SK-N-SH (cell line): ENCODE measurements at regions not wholly inside any gene's neighbourhood (a gene's known extent, or its start where the extent isn't known, plus 50 kb on each side); places are given as distances from the start of the nearest gene placed in this dataset.

ENCODE experiments used
- CTCF ChIA-PET: fragments of 300-600, 350-600 bp; formaldehyde crosslinking; extraction: SDS; loops from one replicate; lab custom pipeline; 2021; lab: Yijun Ruan, JAX
- POLR2A ChIA-PET: fragments of 350-600 bp; sonication (Branson Sonifier 250); formaldehyde crosslinking; extraction: SDS; loops from one replicate; lab custom pipeline; 2020; ENCODE audit warnings: antibody characterized with exemption, inconsistent platforms; lab: Yijun Ruan, JAX
- DNase-seq: peaks from one replicate; pipeline ENCODE4 v3.0.0; 2012
- H2AFZ ChIP-seq: fragments of 200-600 bp; sonication (generic); 2 replicates; pipeline ENCODE4 v1.8.1; 2016; ENCODE audit warnings: antibody characterized with exemption, mild to moderate bottlenecking, low read depth
- H3F3A ChIP-seq: fragments of 200-600 bp; sonication (generic); replicated peaks from 2 replicates; pipeline ENCODE3; 2016; ENCODE audit warnings: antibody characterized with exemption, mild to moderate bottlenecking; ENCODE audit not compliant: insufficient read depth
- H3K27ac ChIP-seq, 2 experiments: fragments of 200-500 bp in 1 of 2; fragments of 200-600 bp in 1 of 2; sonication (Bioruptor generic) in 1 of 2; sonication (generic), shearing (Covaris generic) in 1 of 2; 2 replicates each; pipeline versions ENCODE4 v1.5.1 to v1.6.1; 2014 to 2016; ENCODE audit warnings: low read depth in 2 of 2, inconsistent platforms in 1 of 2, low read length in 1 of 2, mild to moderate bottlenecking in 1 of 2, mixed read lengths in 1 of 2
- H3K27me3 ChIP-seq: fragments of 200-600 bp; sonication (generic), shearing (Covaris generic); 2 replicates; pipeline ENCODE4 v1.6.1; 2016; ENCODE audit warnings: mixed run types; ENCODE audit not compliant: insufficient read depth
- H3K36me3 ChIP-seq, 2 experiments: fragments of 200-500 bp in 1 of 2; fragments of 200-600 bp in 1 of 2; sonication (Bioruptor generic) in 1 of 2; sonication (generic) in 1 of 2; replicated peaks in 1 of 2; 2 replicates each; pipeline versions ENCODE3 to v1.5.1; 2014 to 2016; ENCODE audit warnings: low read length in 1 of 2, mild to moderate bottlenecking in 1 of 2; ENCODE audit not compliant: insufficient read depth in 2 of 2, control insufficient read depth in 1 of 2
- H3K4me1 ChIP-seq, 2 experiments: fragments of 200-500 bp in 1 of 2; fragments of 200-600 bp in 1 of 2; sonication (Bioruptor generic) in 1 of 2; sonication (generic), shearing (Covaris generic) in 1 of 2; 2 replicates each; pipeline versions ENCODE4 v1.5.1 to v1.6.1; 2014 to 2016; ENCODE audit warnings: low read depth in 1 of 2, low read length in 1 of 2, mixed run types in 1 of 2; ENCODE audit not compliant: insufficient read depth in 2 of 2, control insufficient read depth in 1 of 2
- H3K4me2 ChIP-seq: fragments of 200-600 bp; sonication (generic), shearing (Covaris generic); 2 replicates; pipeline ENCODE4 v1.6.1; 2017; ENCODE audit warnings: mixed run types
- H3K4me3 ChIP-seq, 2 experiments: fragments of 200-500 bp in 1 of 2; fragments of 200-600 bp in 1 of 2; sonication (Bioruptor generic) in 1 of 2; sonication (generic), shearing (Covaris generic) in 1 of 2; 2 replicates each; pipeline versions ENCODE4 v1.5.1 to v1.8.1; 2014 to 2016; ENCODE audit warnings: low read depth in 2 of 2, inconsistent platforms in 1 of 2, low read length in 1 of 2, mild to moderate bottlenecking in 1 of 2, mixed read lengths in 1 of 2, moderate library complexity in 1 of 2
- H3K79me2 ChIP-seq: fragments of 200-600 bp; sonication (generic); 2 replicates; pipeline ENCODE4 v1.8.1; 2017; ENCODE audit warnings: mild to moderate bottlenecking; ENCODE audit not compliant: insufficient read depth
- H3K9ac ChIP-seq: fragments of 200-600 bp; sonication (generic); 2 replicates; pipeline ENCODE4 v1.6.1; 2017; ENCODE audit warnings: mixed run types
- H3K9me2 ChIP-seq: fragments of 200-600 bp; sonication (generic); 2 replicates; pipeline ENCODE4 v1.6.1; 2017; ENCODE audit warnings: mixed run types
- H3K9me3 ChIP-seq: fragments of 200-600 bp; sonication (generic); 2 replicates; pipeline ENCODE4 v1.6.1; 2017; ENCODE audit warnings: mixed run types, mild to moderate bottlenecking, moderate library complexity
- H4K20me1 ChIP-seq: fragments of 200-600 bp; sonication (generic); 2 replicates; pipeline ENCODE4 v1.6.1; 2017; ENCODE audit warnings: mild to moderate bottlenecking, mixed run types; ENCODE audit not compliant: insufficient read depth
- EP300 ChIP-seq, 2 experiments: IDR thresholded peaks; 2 replicates each; pipeline versions ENCODE4 v1.4.0 to v1.6.1; 2012; ENCODE audit warnings: borderline replicate concordance in 1 of 2, low read depth in 1 of 2, low read length in 1 of 2
- FOSL2 ChIP-seq: IDR thresholded peaks from 2 replicates; pipeline ENCODE4 v1.4.0; 2012; ENCODE audit warnings: low read depth, mild to moderate bottlenecking, moderate library complexity, borderline replicate concordance
- FOXJ3 ChIP-seq: sonication (generic); formaldehyde crosslinking; IDR thresholded peaks from 2 replicates; pipeline ENCODE4 v1.5.1; 2020; ENCODE audit warnings: mild to moderate bottlenecking, missing genetic modification reagents
- FOXM1 ChIP-seq: IDR thresholded peaks from 2 replicates; pipeline ENCODE4 v1.4.0; 2012; ENCODE audit warnings: low read depth, mild to moderate bottlenecking
- GABPA ChIP-seq: IDR thresholded peaks from 2 replicates; pipeline ENCODE4 v1.4.0; 2012; ENCODE audit warnings: low read depth, mild to moderate bottlenecking
- NFIC ChIP-seq: IDR thresholded peaks from 2 replicates; pipeline ENCODE4 v1.4.0; 2012; ENCODE audit warnings: borderline replicate concordance
- RAD21 ChIP-seq: IDR thresholded peaks from 2 replicates; pipeline ENCODE4 v1.6.1; 2012; ENCODE audit warnings: mild to moderate bottlenecking, low read length
- RCOR1 ChIP-seq: fragments of 150-350 bp; IDR thresholded peaks from 2 replicates; pipeline ENCODE4 v1.6.1; 2017; ENCODE audit warnings: antibody characterized with exemption, low read length
- RXRA ChIP-seq: IDR thresholded peaks from 2 replicates; pipeline ENCODE4 v1.4.0; 2012; ENCODE audit warnings: low read depth, mild to moderate bottlenecking, borderline replicate concordance
- TAF1 ChIP-seq: IDR thresholded peaks from 2 replicates; pipeline ENCODE4 v1.6.1; 2012; ENCODE audit warnings: low read depth, mild to moderate bottlenecking, low read length, moderate library complexity, borderline replicate concordance
- TEAD4 ChIP-seq: IDR thresholded peaks from 2 replicates; pipeline ENCODE4 v1.4.0; 2012; ENCODE audit warnings: mild to moderate bottlenecking, borderline replicate concordance; ENCODE audit not compliant: insufficient read depth
- USF2 ChIP-seq: fragments of 150-350 bp; IDR thresholded peaks from 2 replicates; pipeline ENCODE4 v1.6.1; 2017; ENCODE audit warnings: antibody characterized with exemption, low read length, low read depth, borderline replicate concordance
- YY1 ChIP-seq: IDR thresholded peaks from 2 replicates; pipeline ENCODE4 v1.4.0; 2012; ENCODE audit warnings: low read depth, mild to moderate bottlenecking
- WGBS: methylation state at CpG from one replicate; pipeline ENCODE4 v1.1.6; 2017; ENCODE audit warnings: low lambda C conversion rate; 5-methylcytosine and 5-hydroxymethylcytosine counted together
- TF ChIP-seq, protein P1 (sequence below): fragments of 200-600 bp; sonication (generic); IDR thresholded peaks from 2 replicates; pipeline ENCODE4 v1.6.1; 2017; ENCODE audit warnings: antibody characterized with exemption, mild to moderate bottlenecking, moderate library complexity
- TF ChIP-seq, protein P2 (sequence below): IDR thresholded peaks from 2 replicates; pipeline ENCODE4 v1.4.0; 2012; ENCODE audit warnings: low read depth

GRCh38 chr3:96700322-96701315 is 113.8 kb upstream of the EPHA6 start:
- H4K20me1 ChIP-seq: no peaks in the 10 kb centered on the region
- DNase-seq: no peak
- H3K9ac ChIP-seq: no peak overlapping the region
- no peak overlapping the region for H3K27ac ChIP-seq
- H3K79me2 ChIP-seq: no peaks in the 10 kb centered on the region
- H3K4me2 ChIP-seq: no peak overlapping the region
- no peaks in the 10 kb centered on the region for H3K4me1 ChIP-seq
- H3K9me2 ChIP-seq: no peaks in the 10 kb centered on the region
- no peak overlapping the region for H2AFZ ChIP-seq
- TF ChIP-seq, protein P1, sequence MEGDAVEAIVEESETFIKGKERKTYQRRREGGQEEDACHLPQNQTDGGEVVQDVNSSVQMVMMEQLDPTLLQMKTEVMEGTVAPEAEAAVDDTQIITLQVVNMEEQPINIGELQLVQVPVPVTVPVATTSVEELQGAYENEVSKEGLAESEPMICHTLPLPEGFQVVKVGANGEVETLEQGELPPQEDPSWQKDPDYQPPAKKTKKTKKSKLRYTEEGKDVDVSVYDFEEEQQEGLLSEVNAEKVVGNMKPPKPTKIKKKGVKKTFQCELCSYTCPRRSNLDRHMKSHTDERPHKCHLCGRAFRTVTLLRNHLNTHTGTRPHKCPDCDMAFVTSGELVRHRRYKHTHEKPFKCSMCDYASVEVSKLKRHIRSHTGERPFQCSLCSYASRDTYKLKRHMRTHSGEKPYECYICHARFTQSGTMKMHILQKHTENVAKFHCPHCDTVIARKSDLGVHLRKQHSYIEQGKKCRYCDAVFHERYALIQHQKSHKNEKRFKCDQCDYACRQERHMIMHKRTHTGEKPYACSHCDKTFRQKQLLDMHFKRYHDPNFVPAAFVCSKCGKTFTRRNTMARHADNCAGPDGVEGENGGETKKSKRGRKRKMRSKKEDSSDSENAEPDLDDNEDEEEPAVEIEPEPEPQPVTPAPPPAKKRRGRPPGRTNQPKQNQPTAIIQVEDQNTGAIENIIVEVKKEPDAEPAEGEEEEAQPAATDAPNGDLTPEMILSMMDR: peak; percentile 31
- TF ChIP-seq RAD21: 0 out of 2 replicates have a peak, but pooled peaks have one; percentile 12
- no peak for TF ChIP-seq FOXJ3 (CRISPR knock-in tag)
- CTCF ChIA-PET: interaction anchor here (0.6 to 1.0 kb wide), 2 partner anchors 12 to 1144 kb away, joined by 3 read pairs; no protein-coding TSS in a partner anchor
- H3F3A ChIP-seq: no peaks in the 10 kb centered on the region
- H3K9me3 ChIP-seq: no peaks in the 10 kb centered on the region
- POLR2A ChIA-PET: no interaction called here
- WGBS: 1% methylated on average over 5 of the region's 5 CpGs
- no peaks in the 10 kb centered on the region for H3K36me3 ChIP-seq
- H3K4me3 ChIP-seq: no peak overlapping the region
- H3K27me3 ChIP-seq: no peaks in the 10 kb centered on the region; the same call in 1 of the 2 replicates

DNA sequence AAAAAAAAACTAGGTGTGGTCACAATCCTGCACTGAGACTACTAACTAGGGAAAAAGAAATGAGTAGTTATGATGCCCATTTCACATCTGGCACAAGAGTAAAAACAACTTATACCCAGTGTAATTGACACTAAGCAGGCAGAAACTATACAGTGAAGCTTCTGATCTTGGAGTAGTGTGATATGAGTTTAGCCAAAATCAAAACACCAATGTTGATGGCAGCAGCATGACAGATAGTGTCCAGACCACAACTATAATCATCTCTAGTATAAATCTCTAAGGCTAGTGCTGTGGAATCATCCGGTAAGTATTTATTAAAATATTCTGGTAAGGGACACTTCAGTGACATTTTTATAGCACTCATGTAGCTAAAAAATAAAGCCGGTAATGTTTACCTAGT is 108.5 kb upstream of the EPHA6 start:
- 10% methylated on average over 2 of the region's 2 CpGs for WGBS

More for the DNA sequence above, 108.5 kb upstream of the EPHA6 start:
- no peak overlapping the region for H2AFZ ChIP-seq
- no peaks in the 10 kb centered on the region for H3F3A ChIP-seq
- H3K36me3 ChIP-seq: no peaks in the 10 kb centered on the region
- no peaks in the 10 kb centered on the region for H3K9me2 ChIP-seq
- H3K27me3 ChIP-seq: no peaks in the 10 kb centered on the region; the same call in 1 of the 2 replicates
- ChIA-PET POLR2A (no interaction called here), CTCF (no interaction called here)
- H3K79me2 ChIP-seq: no peaks in the 10 kb centered on the region
- H3K4me3 ChIP-seq: no peak overlapping the region
- no peaks in the 10 kb centered on the region for H4K20me1 ChIP-seq
- no peaks in the 10 kb centered on the region for H3K4me1 ChIP-seq
- no peaks in the 10 kb centered on the region for H3K9me3 ChIP-seq
- DNase-seq: no peak
- H3K9ac ChIP-seq: no peak overlapping the region
- no peak overlapping the region for H3K4me2 ChIP-seq
- no peak overlapping the region for H3K27ac ChIP-seq
- TF ChIP-seq, protein P2, sequence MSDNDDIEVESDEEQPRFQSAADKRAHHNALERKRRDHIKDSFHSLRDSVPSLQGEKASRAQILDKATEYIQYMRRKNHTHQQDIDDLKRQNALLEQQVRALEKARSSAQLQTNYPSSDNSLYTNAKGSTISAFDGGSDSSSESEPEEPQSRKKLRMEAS: no peak
- TF ChIP-seq NFIC: no peak
- no peak for TF ChIP-seq TAF1
- no peak for TF ChIP-seq FOXM1
- TF ChIP-seq FOXJ3 (CRISPR knock-in tag): no peak
- TF ChIP-seq YY1: no peak
- no peak for TF ChIP-seq USF2
- TF ChIP-seq, protein P1: no peak
- no peak for TF ChIP-seq RAD21
- no peak for TF ChIP-seq TEAD4
- no peak for TF ChIP-seq GABPA
- no peak for TF ChIP-seq RXRA
- no peak for TF ChIP-seq RCOR1
- no peak for TF ChIP-seq FOSL2
- no peak for TF ChIP-seq EP300 (IDR thresholded peaks at IDR 0.05; ENCODE audit: borderline replicate concordance in 1 of 2, low read depth in 1 of 2, low read length in 1 of 2)
